Keratinocyte (primary cell): ENCODE measurements at regions not wholly inside any gene's neighbourhood (a gene's known extent, or its start where the extent isn't known, plus 50 kb on each side); places are given as distances from the start of the nearest gene placed in this dataset.

ENCODE experiments used
- DNase-seq: peaks from one replicate; pipeline ENCODE4 v3.0.0-alpha.2; 2011; ENCODE audit warnings: low read depth, missing footprints, low spot score
- FAIRE-seq: peaks from 2 replicates; lab custom pipeline; 2011; peaks lifted over from hg19 to GRCh38; lab: Jason Lieb, UNC
- H2AFZ ChIP-seq: 2 replicates; pipeline ENCODE4 v1.6.0; 2012; ENCODE audit warnings: low read length, control low read depth, inconsistent platforms; ENCODE audit not compliant: control insufficient read depth
- H3K27ac ChIP-seq: 2 replicates; pipeline ENCODE4 v1.5.1; 2011; ENCODE audit warnings: low read length; ENCODE audit not compliant: control insufficient read depth, insufficient read depth
- H3K27me3 ChIP-seq: 3 replicates; pipeline ENCODE4 v1.6.0; 2011; ENCODE audit warnings: low read length; ENCODE audit not compliant: control insufficient read depth, insufficient read depth; ENCODE audit errors: extremely low read depth
- H3K36me3 ChIP-seq, 2 experiments: 2 replicates in 1 of 2; 3 replicates in 1 of 2; pipeline ENCODE4 v1.5.1; 2011; ENCODE audit warnings: low read length in 2 of 2, mild to moderate bottlenecking in 1 of 2; ENCODE audit not compliant: control insufficient read depth in 2 of 2, insufficient read depth in 2 of 2; ENCODE audit errors: extremely low read depth in 1 of 2
- H3K4me1 ChIP-seq: 3 replicates; pipeline ENCODE4 v1.5.1; 2011; ENCODE audit warnings: low read length; ENCODE audit not compliant: control insufficient read depth, insufficient read depth; ENCODE audit errors: extremely low read depth
- H3K4me2 ChIP-seq: 3 replicates; pipeline ENCODE4 v1.6.0; 2011; ENCODE audit warnings: low read depth, low read length; ENCODE audit not compliant: control insufficient read depth, insufficient read depth; ENCODE audit errors: extremely low read depth
- H3K4me3 ChIP-seq, 3 experiments: fragments of 200-600 bp in 1 of 3; sonication (generic) in 1 of 3; 2 replicates in 2 of 3; 3 replicates in 1 of 3; pipeline ENCODE4 v1.5.1; 2011 to 2016; ENCODE audit warnings: low read length in 3 of 3, mild to moderate bottlenecking in 3 of 3, control low read depth in 2 of 3, inconsistent platforms in 1 of 3, low read depth in 1 of 3, mixed read lengths in 1 of 3, mixed run types in 1 of 3, moderate library complexity in 1 of 3; ENCODE audit not compliant: control insufficient read depth in 2 of 3, insufficient read depth in 2 of 3; ENCODE audit errors: extremely low read depth in 1 of 3
- H3K79me2 ChIP-seq: 2 replicates; pipeline ENCODE4 v1.6.0; 2012; ENCODE audit warnings: low read length; ENCODE audit not compliant: control insufficient read depth, insufficient read depth
- H3K9ac ChIP-seq: 3 replicates; pipeline ENCODE4 v1.6.0; 2011; ENCODE audit warnings: low read length; ENCODE audit not compliant: control insufficient read depth, insufficient read depth; ENCODE audit errors: extremely low read depth
- H3K9me1 ChIP-seq: 3 replicates; pipeline ENCODE4 v1.6.0; 2011; ENCODE audit warnings: low read length; ENCODE audit not compliant: control insufficient read depth, insufficient read depth; ENCODE audit errors: extremely low read depth
- H3K9me3 ChIP-seq: 2 replicates; pipeline ENCODE4 v1.5.1; 2012; ENCODE audit warnings: low read depth, low read length; ENCODE audit not compliant: control insufficient read depth
- H4K20me1 ChIP-seq: 3 replicates; pipeline ENCODE4 v1.6.0; 2011; ENCODE audit warnings: low read length; ENCODE audit not compliant: control insufficient read depth, insufficient read depth; ENCODE audit errors: extremely low read depth
- EZH2 ChIP-seq: IDR thresholded peaks from one replicate; pipeline ENCODE4 v1.6.1; 2012; ENCODE audit warnings: inconsistent platforms, mild to moderate bottlenecking, low read length, moderate library complexity
- dilution Hi-C: fragments of 300-500 bp; cut with MboI; formaldehyde crosslinking; loops from one replicate; pipeline ENCODE4 v1.7.0; 2020; ENCODE audit warnings: low sequenced_read_pairs; ENCODE audit not compliant: extremely low pct_ligation_motif_present
- TF ChIP-seq, protein P1 (sequence below), 3 experiments: IDR thresholded peaks in 1 of 3; conservative IDR thresholded peaks in 1 of 3; optimal IDR thresholded peaks in 1 of 3; 2 replicates in 2 of 3; 3 replicates in 1 of 3; pipeline versions ENCODE3 to v1.5.1; 2011; ENCODE audit warnings: low read length in 3 of 3, mild to moderate bottlenecking in 3 of 3, moderate library complexity in 2 of 3, control low read depth in 1 of 3, inconsistent platforms in 1 of 3; ENCODE audit not compliant: insufficient read depth in 2 of 3; ENCODE audit errors: extremely low read depth in 1 of 3

DNA sequence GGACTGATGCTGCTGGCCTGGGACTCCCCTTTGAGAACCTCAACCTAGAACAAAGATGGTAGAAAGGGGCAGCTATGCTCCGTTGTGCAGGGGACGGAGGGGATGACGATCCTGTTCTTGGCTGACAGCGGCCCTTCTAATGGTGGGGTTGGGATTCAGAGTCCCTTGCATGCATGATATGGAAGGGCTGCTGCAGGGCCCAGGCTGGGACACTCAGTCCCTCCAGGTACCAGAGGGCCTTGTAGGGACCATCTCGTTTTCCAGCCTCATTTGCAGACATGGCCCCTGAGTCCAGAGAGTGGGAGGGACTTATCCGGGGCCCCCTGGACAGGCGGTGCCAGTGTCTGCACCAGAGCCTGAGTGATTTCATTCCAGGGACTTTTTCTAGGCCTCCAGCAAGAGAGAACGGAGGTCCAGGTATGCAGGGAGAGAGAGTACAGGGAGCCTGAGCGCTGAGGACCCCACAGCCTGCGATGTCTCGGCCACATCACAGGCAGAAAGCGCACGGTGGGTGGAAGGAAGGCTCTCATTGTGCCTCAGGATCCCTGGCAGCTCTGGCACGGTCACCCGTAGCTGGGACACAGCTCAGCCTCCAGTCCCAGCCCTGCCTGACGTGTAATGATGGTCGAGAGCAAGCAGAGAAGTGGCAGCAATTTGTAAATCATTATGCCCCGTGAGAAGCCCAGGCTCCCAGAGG lies 860.8 kb downstream of the TBC1D22A start:
- TF ChIP-seq, protein P1, sequence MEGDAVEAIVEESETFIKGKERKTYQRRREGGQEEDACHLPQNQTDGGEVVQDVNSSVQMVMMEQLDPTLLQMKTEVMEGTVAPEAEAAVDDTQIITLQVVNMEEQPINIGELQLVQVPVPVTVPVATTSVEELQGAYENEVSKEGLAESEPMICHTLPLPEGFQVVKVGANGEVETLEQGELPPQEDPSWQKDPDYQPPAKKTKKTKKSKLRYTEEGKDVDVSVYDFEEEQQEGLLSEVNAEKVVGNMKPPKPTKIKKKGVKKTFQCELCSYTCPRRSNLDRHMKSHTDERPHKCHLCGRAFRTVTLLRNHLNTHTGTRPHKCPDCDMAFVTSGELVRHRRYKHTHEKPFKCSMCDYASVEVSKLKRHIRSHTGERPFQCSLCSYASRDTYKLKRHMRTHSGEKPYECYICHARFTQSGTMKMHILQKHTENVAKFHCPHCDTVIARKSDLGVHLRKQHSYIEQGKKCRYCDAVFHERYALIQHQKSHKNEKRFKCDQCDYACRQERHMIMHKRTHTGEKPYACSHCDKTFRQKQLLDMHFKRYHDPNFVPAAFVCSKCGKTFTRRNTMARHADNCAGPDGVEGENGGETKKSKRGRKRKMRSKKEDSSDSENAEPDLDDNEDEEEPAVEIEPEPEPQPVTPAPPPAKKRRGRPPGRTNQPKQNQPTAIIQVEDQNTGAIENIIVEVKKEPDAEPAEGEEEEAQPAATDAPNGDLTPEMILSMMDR (optimal IDR thresholded peaks at IDR 0.05 in 1 of 3, IDR thresholded peaks at IDR 0.05 in 1 of 3, conservative IDR thresholded peaks at IDR 0.05 in 1 of 3; ENCODE audit: extremely low read depth in 1 of 3, insufficient read depth in 2 of 3, low read length in 3 of 3): no peak
- TF ChIP-seq EZH2: no peak
- FAIRE-seq (no peak), DNase-seq (no peak)
- Histone ChIP-seq H3K4me2 (no peak overlapping the region), H3K9me3 (no peaks in the 10 kb centered on the region), H4K20me1 (no peaks in the 10 kb centered on the region), H3K4me3 (no peak overlapping the region), H3K27ac (no peak overlapping the region), H3K9me1 (no peaks in the 10 kb centered on the region), H3K27me3 (peaks cover 3% of the 10 kb centered on the region), H2AFZ (no peak overlapping the region), H3K36me3 (no peaks in the 10 kb centered on the region), H3K9ac (no peak overlapping the region), H3K4me1 (peaks cover 5% of the 10 kb centered on the region), H3K79me2 (no peaks in the 10 kb centered on the region)
- dilution Hi-C loops: no loop called here

DNA sequence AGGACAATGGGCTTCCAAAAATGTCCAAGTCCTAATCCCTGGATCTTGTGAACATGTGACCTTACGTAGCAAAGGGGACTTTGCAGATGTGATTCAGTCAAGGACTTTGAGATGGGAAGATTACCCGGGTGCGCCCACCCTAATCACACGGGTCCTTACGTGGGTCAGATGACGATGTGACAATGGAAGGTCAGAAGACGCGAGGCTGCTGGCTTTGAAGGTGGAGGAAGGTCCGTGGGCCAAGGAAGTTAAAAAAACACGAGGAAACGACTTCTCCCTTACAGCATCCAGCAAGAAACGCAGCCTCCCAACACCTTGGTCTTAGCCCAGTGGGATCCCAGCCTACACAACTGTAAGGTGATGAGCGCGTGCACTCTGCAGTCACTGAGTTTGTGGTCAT lies 860.1 kb downstream of the TBC1D22A start:
- H3K4me3 ChIP-seq: no peak overlapping the region
- H3K27ac ChIP-seq: no peak overlapping the region
- no peak overlapping the region for H2AFZ ChIP-seq
- no peak overlapping the region for H3K9ac ChIP-seq
- no peaks in the 10 kb centered on the region for H4K20me1 ChIP-seq
- dilution Hi-C loops: no loop called here
- no peaks in the 10 kb centered on the region for H3K9me1 ChIP-seq
- DNase-seq (no peak), FAIRE-seq (no peak)
- peaks cover 5% of the 10 kb centered on the region for H3K4me1 ChIP-seq
- peaks cover 4% of the 10 kb centered on the region for H3K27me3 ChIP-seq
- no peaks in the 10 kb centered on the region for H3K79me2 ChIP-seq
- H3K36me3 ChIP-seq: no peaks in the 10 kb centered on the region
- H3K4me2 ChIP-seq: no peak overlapping the region
- H3K9me3 ChIP-seq: no peaks in the 10 kb centered on the region
- TF ChIP-seq, protein P1 (optimal IDR thresholded peaks at IDR 0.05 in 1 of 3, IDR thresholded peaks at IDR 0.05 in 1 of 3, conservative IDR thresholded peaks at IDR 0.05 in 1 of 3; ENCODE audit: extremely low read depth in 1 of 3, insufficient read depth in 2 of 3, low read length in 3 of 3): no peak
